HCT116 (cell line): ENCODE measurements at regions not wholly inside any gene's neighbourhood (a gene's known extent, or its start where the extent isn't known, plus 50 kb on each side); places are given as distances from the start of the nearest gene placed in this dataset.

ENCODE experiments used
- ATAC-seq: fragments of 200-7000 bp; cut with Tn5 transposase; 2 replicates; pipeline ENCODE4 v1.9.1; 2020; ENCODE audit warnings: mild to moderate bottlenecking, moderate library complexity
- BruUV-seq: library from RNA; stranded (reverse); fragments of 400-500 nt; replicated peaks from 2 replicates; lab custom pipeline; 2021; lab: Mats Ljungman, UMichigan
- CTCF ChIA-PET: fragments of 300-600 bp; sonication (Branson Sonifier 250); formaldehyde crosslinking; loops from one replicate; lab custom pipeline; 2021; ENCODE audit warnings: antibody characterized with exemption; lab: Charles Lee
- POLR2A ChIA-PET: fragments of 300-600, 350-600 bp; sonication (Branson Sonifier 250); formaldehyde crosslinking; loops from one replicate; lab custom pipeline; 2021; ENCODE audit warnings: antibody characterized with exemption; lab: Charles Lee
- RAD21 ChIA-PET, 2 experiments: fragments of 300-600 bp; sonication (Branson Sonifier 250); formaldehyde crosslinking; loops; one replicate each; lab custom pipeline; 2023; ENCODE audit warnings: low total read pairs in 2 of 2; ENCODE audit not compliant: uncharacterized antibody in 2 of 2, unreplicated experiment in 2 of 2, low non-redundant PET in 1 of 2; lab: Charles Lee
- DNase-seq: peaks from one replicate; pipeline ENCODE4 v3.0.0-alpha.2; 2010; ENCODE audit warnings: low read depth, low spot score
- H2AFZ ChIP-seq: fragments of 200-600 bp; shearing (Covaris generic), sonication (generic); 2 replicates; pipeline ENCODE4 v1.6.1; 2017; ENCODE audit warnings: low read depth, mixed run types, mixed read lengths, antibody characterized with exemption, low read length; ENCODE audit not compliant: poor library complexity, severe bottlenecking
- H3K27ac ChIP-seq: 2 replicates; pipeline ENCODE4 v1.5.1; 2012; ENCODE audit warnings: low read depth, low read length
- H3K27me3 ChIP-seq: fragments of 200-600 bp; sonication (generic); 2 replicates; pipeline ENCODE4 v1.6.1; 2016; ENCODE audit warnings: mixed run types, low read length, mixed read lengths; ENCODE audit not compliant: insufficient read depth
- H3K36me3 ChIP-seq, 2 experiments: fragments of 200-500 bp in 1 of 2; fragments of 200-600 bp in 1 of 2; sonication (Bioruptor generic) in 1 of 2; sonication (generic) in 1 of 2; 2 replicates each; pipeline versions ENCODE4 v1.5.1 to v1.6.1; 2014 to 2016; ENCODE audit warnings: low read length in 2 of 2, inconsistent platforms in 1 of 2, mixed read lengths in 1 of 2, mixed run types in 1 of 2; ENCODE audit not compliant: insufficient read depth in 2 of 2, control insufficient read depth in 1 of 2
- H3K4me1 ChIP-seq, 2 experiments: fragments of 200-600 bp in 1 of 2; sonication (generic) in 1 of 2; 2 replicates each; pipeline versions ENCODE4 v1.5.1 to v1.6.1; 2012 to 2017; ENCODE audit warnings: low read length in 2 of 2, inconsistent platforms in 1 of 2, mild to moderate bottlenecking in 1 of 2, mixed read lengths in 1 of 2, mixed run types in 1 of 2, moderate library complexity in 1 of 2; ENCODE audit not compliant: insufficient read depth in 2 of 2, control insufficient read depth in 1 of 2
- H3K4me2 ChIP-seq: fragments of 200-600 bp; sonication (generic); 2 replicates; pipeline ENCODE4 v1.6.1; 2017; ENCODE audit warnings: mixed run types, low read length, mixed read lengths
- H3K4me3 ChIP-seq, 2 experiments: fragments of 200-600 bp in 1 of 2; sonication (generic) in 1 of 2; replicated peaks in 1 of 2; 2 replicates each; pipeline ENCODE4 v1.5.1; 2011 to 2016; ENCODE audit warnings: low read length in 2 of 2, control low read depth in 1 of 2, low read depth in 1 of 2, mild to moderate bottlenecking in 1 of 2, mixed read lengths in 1 of 2, mixed run types in 1 of 2
- H3K79me2 ChIP-seq: fragments of 200-600 bp; sonication (generic); 2 replicates; pipeline ENCODE4 v1.6.1; 2017; ENCODE audit warnings: mild to moderate bottlenecking, mixed run types, low read length, moderate library complexity, mixed read lengths; ENCODE audit not compliant: insufficient read depth
- H3K9ac ChIP-seq: fragments of 200-600 bp; sonication (generic); 2 replicates; pipeline ENCODE4 v1.6.1; 2016; ENCODE audit warnings: low read length, mixed read lengths
- H3K9me2 ChIP-seq: fragments of 200-600 bp; sonication (generic), shearing (Covaris generic); 2 replicates; pipeline ENCODE4 v1.6.1; 2017; ENCODE audit warnings: mixed run types, mild to moderate bottlenecking, moderate library complexity; ENCODE audit not compliant: insufficient read depth
- H3K9me3 ChIP-seq, 2 experiments: fragments of 200-500 bp in 1 of 2; fragments of 200-600 bp in 1 of 2; sonication (Bioruptor generic) in 1 of 2; sonication (generic) in 1 of 2; 2 replicates each; pipeline ENCODE4 v1.6.1; 2014 to 2017; ENCODE audit warnings: low read length in 2 of 2, mixed read lengths in 2 of 2, inconsistent platforms in 1 of 2, low read depth in 1 of 2, mild to moderate bottlenecking in 1 of 2, mixed run types in 1 of 2, moderate library complexity in 1 of 2; ENCODE audit not compliant: control insufficient read depth in 1 of 2, insufficient read depth in 1 of 2
- H4K20me1 ChIP-seq: fragments of 200-600 bp; sonication (generic), shearing (Covaris generic); 2 replicates; pipeline ENCODE4 v1.6.1; 2017; ENCODE audit warnings: mixed run types, mild to moderate bottlenecking, moderate library complexity; ENCODE audit not compliant: insufficient read depth
- CTCF ChIP-seq, 3 experiments: fragments of 200-600 bp in 1 of 3; sonication (generic) in 1 of 3; IDR thresholded peaks in 2 of 3; conservative IDR thresholded peaks in 1 of 3; 2 replicates each; pipeline ENCODE4 v1.5.1; 2012 to 2017; ENCODE audit warnings: low read depth in 2 of 3, low read length in 2 of 3, antibody characterized with exemption in 1 of 3, borderline replicate concordance in 1 of 3, control low read depth in 1 of 3, mild to moderate bottlenecking in 1 of 3, mixed read lengths in 1 of 3, mixed run types in 1 of 3, moderate library complexity in 1 of 3; ENCODE audit not compliant: insufficient read depth in 1 of 3
- ELF1 ChIP-seq: IDR thresholded peaks from 2 replicates; pipeline ENCODE4 v1.6.1; 2012; ENCODE audit warnings: low read depth, borderline replicate concordance
- EZH2 ChIP-seq: fragments of 200-600 bp; sonication (generic); IDR thresholded peaks from 2 replicates; pipeline ENCODE4 v1.6.1; 2017; ENCODE audit warnings: antibody characterized with exemption, mixed run types
- EZH2phosphoT487 ChIP-seq: fragments of 200-600 bp; IDR thresholded peaks from 2 replicates; pipeline ENCODE4 v1.6.1; 2018; ENCODE audit warnings: antibody characterized with exemption, borderline replicate concordance
- FOSL1 ChIP-seq: IDR thresholded peaks from 2 replicates; pipeline ENCODE4 v1.6.1; 2012; ENCODE audit warnings: low read depth
- JUND ChIP-seq: IDR thresholded peaks from 2 replicates; pipeline ENCODE4 v1.6.1; 2012
- MAX ChIP-seq: IDR thresholded peaks from 2 replicates; pipeline ENCODE4 v1.6.1; 2012
- POLR2A ChIP-seq: IDR thresholded peaks from 2 replicates; pipeline ENCODE4 v1.7.0; 2011; ENCODE audit warnings: borderline replicate concordance; ENCODE audit not compliant: insufficient read depth, insufficient read length; ENCODE audit errors: extremely low read depth
- SP1 ChIP-seq: IDR thresholded peaks from 2 replicates; pipeline ENCODE4 v1.6.1; 2012; ENCODE audit warnings: low read depth
- SRF ChIP-seq: IDR thresholded peaks from 2 replicates; pipeline ENCODE4 v1.6.1; 2012; ENCODE audit warnings: low read depth
- YY1 ChIP-seq: IDR thresholded peaks from 2 replicates; pipeline ENCODE4 v1.6.1; 2011; ENCODE audit warnings: low read length, low read depth, moderate library complexity, mild to moderate bottlenecking; ENCODE audit not compliant: insufficient replicate concordance; ENCODE audit errors: extremely low read depth
- ZFX ChIP-seq: fragments of 450-650 bp; IDR thresholded peaks from 2 replicates; pipeline ENCODE4 v1.6.1; 2017
- ZNF274 ChIP-seq: fragments of 200-500 bp; sonication (Bioruptor generic); IDR thresholded peaks from 2 replicates; pipeline ENCODE4 v1.6.1; 2014; ENCODE audit warnings: mild to moderate bottlenecking, low read depth, low read length, inconsistent platforms
- intact Hi-C: fragments of 100-400 bp; cut with micrococcal nuclease; formaldehyde crosslinking; loops from 2 replicates; pipeline ENCODE4 v1.10.0; 2022
- TF ChIP-seq, protein P1 (sequence below): IDR thresholded peaks from 2 replicates; pipeline ENCODE4 v1.6.1; 2012; ENCODE audit warnings: low read depth

- Histone ChIP-seq H3K9ac (no peak overlapping the region), H3K79me2 (no peaks in the 10 kb centered on the region), H2AFZ (no peak overlapping the region), H3K4me3 (no peak overlapping the region), H3K9me2 (no peaks in the 10 kb centered on the region), H3K4me2 (no peak overlapping the region), H3K27ac (no peak overlapping the region), H3K36me3 (no peaks in the 10 kb centered on the region), H3K9me3 (no peaks in the 10 kb centered on the region), H4K20me1 (no peaks in the 10 kb centered on the region), H3K27me3 (peaks cover 33% of the 10 kb centered on the region), H3K4me1 (no peaks in the 10 kb centered on the region)
- intact Hi-C loops = no loop called here
- no peak for DNase-seq
- no TSS peak for BruUV-seq
- ChIA-PET RAD21 (no interaction called here), CTCF (no interaction called here), POLR2A (no interaction called here)
- ATAC-seq = no peak
- TF ChIP-seq, protein P1, sequence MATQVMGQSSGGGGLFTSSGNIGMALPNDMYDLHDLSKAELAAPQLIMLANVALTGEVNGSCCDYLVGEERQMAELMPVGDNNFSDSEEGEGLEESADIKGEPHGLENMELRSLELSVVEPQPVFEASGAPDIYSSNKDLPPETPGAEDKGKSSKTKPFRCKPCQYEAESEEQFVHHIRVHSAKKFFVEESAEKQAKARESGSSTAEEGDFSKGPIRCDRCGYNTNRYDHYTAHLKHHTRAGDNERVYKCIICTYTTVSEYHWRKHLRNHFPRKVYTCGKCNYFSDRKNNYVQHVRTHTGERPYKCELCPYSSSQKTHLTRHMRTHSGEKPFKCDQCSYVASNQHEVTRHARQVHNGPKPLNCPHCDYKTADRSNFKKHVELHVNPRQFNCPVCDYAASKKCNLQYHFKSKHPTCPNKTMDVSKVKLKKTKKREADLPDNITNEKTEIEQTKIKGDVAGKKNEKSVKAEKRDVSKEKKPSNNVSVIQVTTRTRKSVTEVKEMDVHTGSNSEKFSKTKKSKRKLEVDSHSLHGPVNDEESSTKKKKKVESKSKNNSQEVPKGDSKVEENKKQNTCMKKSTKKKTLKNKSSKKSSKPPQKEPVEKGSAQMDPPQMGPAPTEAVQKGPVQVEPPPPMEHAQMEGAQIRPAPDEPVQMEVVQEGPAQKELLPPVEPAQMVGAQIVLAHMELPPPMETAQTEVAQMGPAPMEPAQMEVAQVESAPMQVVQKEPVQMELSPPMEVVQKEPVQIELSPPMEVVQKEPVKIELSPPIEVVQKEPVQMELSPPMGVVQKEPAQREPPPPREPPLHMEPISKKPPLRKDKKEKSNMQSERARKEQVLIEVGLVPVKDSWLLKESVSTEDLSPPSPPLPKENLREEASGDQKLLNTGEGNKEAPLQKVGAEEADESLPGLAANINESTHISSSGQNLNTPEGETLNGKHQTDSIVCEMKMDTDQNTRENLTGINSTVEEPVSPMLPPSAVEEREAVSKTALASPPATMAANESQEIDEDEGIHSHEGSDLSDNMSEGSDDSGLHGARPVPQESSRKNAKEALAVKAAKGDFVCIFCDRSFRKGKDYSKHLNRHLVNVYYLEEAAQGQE = no peak
- no peak for TF ChIP-seq SP1
- TF ChIP-seq ZFX = no peak
- no peak for TF ChIP-seq CTCF (IDR thresholded peaks at IDR 0.05 in 2 of 3, conservative IDR thresholded peaks at IDR 0.05 in 1 of 3; ENCODE audit: borderline replicate concordance in 1 of 3, insufficient read depth in 1 of 3, low read depth in 2 of 3, low read length in 2 of 3)
- TF ChIP-seq YY1 = no peak
- TF ChIP-seq ELF1 = no peak
- TF ChIP-seq EZH2phosphoT487 = no peak
- TF ChIP-seq FOSL1 = no peak
- TF ChIP-seq POLR2A = no peak
- TF ChIP-seq SRF = no peak
- no peak for TF ChIP-seq JUND
- TF ChIP-seq ZNF274 = no peak
- TF ChIP-seq EZH2 = no peak
- TF ChIP-seq MAX = no peak
Measured at GRCh38 chr2:236861196-236861875, 224.4 kb upstream of the COPS8 start.
